ENCODE measurements at regions not wholly inside any gene's neighbourhood (a gene's known extent, or its start where the extent isn't known, plus 50 kb on each side); places are given as distances from the start of the nearest gene placed in this dataset.
"Not testable (repeated sequence)": the region's sequence is repeated elsewhere in the genome, so short reads cannot be mapped to it uniquely, and the experiment has no call there.

GRCh38 chr11:109046284-109046992 is 375.6 kb upstream of the C11orf87 start:
- DNase-seq = no peak

DNA sequence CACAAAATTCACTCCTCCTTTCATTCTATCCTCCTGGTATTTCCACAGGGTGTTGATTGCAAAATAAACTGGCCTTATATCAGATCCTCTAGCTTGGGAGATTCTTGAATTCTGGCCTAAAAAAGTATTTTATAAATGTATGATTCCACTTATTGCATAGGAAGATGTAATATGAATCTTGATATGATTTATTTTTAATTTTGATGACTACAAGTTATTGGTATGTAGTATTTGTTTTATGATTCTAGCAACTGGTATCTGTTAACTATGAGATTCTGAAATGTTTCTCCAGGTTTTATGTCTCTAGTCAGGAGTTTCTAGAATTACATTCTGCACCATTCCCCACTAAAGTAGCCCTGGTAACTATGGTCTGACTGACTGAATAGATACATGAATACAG is 373.9 kb upstream of the C11orf87 start:
- no peak for DNase-seq

DNA sequence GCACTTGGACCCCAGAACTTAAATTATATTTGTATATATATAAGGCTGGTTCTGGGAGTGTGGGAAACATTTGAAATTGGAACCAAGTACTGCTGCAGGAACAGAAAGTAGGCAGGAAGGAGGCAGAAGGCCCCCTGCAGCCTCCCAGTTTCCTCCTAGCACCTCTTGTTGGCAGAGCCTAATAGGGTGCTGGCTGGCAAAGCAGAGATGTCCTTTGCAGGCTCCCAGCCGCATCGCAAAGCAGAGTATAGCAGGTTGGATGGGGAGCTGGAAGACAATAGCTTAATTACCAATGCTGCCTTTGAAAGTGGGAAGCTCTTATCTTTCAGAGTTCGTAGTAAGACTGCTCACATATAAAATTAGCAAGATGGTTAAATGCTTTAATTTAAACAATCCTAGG is 370.8 kb upstream of the C11orf87 start:
- DNase-seq = no peak

- no peak for DNase-seq
Measured at GRCh38 chr11:109059402-109059801, 362.6 kb upstream of the C11orf87 start.

DNA sequence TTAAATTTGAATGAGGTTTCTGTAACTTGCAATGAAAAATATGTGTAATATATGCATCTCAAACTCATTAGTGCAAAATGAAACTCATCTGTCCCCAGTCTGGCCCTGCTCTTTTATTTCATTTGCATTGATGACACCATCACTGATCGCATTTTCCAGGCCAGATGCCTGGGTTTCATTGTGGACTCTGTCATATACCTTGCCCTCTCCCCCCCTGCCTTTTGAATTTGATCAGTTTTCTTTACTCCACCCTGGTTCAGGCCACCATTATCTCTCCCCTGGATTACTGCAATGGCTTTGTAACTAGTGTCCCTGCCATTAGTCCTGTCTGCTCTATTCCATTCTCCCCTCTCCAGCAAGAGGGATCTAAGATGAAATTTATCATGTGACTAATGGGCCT is 360.6 kb upstream of the C11orf87 start:
- DNase-seq = no peak

DNA sequence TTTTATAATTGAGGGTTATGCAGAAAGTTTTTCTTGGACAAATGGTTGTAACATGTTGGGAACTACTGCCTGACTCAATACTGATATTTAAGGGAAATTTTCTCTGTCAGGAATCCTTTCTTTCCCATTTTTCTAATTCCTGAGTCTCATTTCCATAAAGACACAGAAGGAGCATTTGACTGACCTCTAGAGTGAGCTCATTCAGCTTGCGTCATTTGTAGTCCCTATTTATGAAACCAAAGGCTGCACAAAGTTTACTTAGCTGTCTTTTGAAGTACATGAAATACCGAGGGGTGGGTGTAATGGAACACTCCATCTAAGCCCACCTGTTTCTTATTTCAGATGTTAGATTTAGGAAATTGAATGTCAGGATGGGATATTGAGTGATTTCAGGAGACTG is 359.5 kb upstream of the C11orf87 start:
- no peak for DNase-seq

DNA sequence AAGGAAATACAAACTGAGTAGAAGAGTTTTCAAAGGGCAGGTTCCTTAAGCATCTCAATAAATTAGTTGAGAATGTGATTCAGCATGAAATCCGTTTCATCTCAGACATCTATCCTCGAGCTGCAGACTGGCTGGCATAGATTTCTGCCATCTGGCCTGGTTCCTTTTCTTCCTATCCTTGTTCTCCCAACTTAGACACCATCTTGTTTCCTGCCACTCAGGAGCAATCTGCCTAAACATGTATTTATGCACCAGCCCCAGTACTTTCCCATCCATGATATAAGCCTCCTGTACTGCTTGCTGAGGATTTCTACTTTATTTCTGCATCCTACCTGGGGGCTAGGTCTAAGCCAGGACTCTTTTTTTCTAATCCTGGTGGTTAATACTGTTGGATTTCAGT is 359.1 kb upstream of the C11orf87 start:
- no peak for DNase-seq

GRCh38 chr11:109064618-109065311 is 357.2 kb upstream of the C11orf87 start:
- DNase-seq = not testable (repeated sequence)

DNA sequence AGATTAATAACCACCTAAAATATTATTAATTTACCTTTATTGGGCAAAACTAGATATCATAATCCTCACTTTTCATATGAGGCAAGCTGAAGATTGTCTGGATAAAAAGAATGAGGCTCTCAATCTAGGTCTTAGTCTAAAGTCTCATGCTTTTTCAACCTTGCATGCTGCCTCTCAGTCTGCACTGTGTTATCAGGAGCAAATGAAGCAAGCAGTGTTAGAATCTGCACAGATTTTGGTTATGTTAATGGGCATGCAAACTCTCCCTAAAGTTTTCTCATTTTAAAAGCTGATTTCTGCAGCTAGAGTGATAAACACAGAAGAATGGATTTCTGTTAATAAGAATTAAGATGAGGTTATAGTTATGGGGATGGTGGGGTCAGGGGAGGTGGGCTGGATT is 350.7 kb upstream of the C11orf87 start:
- DNase-seq = no peak

- DNase-seq = no peak
Measured at GRCh38 chr11:109071712-109072524, 350.1 kb upstream of the C11orf87 start.

DNA sequence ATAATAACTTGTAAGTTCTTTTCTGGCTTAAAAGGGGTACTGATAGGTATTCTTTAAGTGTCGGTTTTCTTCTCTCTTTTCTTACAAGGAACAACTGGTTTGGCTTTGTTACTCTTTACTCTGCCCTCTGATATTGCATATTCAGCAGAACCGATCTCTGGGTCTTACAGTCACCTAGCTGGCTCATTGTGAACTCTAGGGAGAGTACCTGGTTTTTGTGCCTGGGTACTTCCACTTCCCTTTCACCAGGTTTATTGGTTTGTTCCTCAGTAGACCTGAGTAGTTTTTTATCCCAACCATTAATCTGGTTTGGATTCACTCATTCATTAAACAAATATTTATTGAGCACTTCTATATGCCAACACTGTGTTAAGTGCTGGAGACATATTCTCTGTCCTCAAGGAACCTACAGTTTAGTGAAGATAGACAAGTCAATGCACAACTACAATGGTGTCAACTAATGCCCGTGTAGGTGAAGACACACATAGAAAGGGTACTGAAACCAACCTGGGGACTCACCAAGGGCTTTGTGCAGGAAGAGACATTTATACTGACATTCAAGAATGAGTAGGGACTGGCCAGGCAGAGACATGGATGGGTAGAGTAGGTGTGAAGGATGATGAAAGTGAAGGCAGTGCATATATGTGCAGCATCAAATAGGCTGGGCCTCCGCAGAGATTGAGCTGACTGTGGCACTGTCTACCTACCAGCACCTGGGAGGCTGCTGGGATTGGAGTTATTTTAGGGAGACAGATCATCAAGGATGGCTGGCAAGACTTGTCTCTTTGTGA is 348.8 kb upstream of the C11orf87 start:
- no peak for DNase-seq

DNA sequence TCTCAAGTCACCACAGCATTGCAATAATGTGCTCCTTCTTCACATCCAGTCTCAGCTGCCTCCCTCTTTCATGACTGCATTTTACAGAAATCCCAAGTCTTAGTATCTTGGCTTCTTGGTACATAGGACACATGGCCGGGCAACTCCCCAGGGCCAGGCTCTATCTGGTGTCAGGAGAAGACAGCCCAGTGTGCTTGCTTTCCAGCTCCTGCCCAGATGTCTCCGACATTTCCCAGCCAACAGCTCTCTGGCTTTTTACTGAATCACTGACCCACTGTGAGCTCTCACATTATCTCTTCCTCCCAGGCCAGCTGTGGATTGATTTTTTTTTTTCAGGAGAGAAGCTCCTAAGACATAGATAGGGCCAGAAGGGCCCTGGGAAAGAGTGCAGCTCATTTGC is 346.0 kb upstream of the C11orf87 start:
- no peak for DNase-seq

DNA sequence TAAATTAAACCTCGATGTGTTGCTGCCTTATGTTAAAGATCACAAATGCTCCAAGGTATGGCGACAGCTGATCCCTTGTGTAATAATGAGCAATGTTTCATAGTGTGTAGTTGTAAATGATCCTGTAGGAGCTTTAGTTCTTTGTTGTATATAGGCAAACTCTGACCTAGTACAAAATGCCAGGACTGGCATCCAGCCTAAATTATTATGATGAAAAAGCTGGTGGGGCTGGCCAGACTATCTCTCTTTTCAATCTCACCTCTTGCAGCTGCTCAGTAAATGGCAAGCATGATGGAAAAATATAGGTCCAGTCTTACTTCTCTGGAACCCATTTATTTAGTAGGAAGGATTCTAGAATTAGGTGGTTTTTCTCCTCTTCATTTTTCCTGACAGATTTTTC is 345.1 kb upstream of the C11orf87 start:
- no peak for DNase-seq

DNA sequence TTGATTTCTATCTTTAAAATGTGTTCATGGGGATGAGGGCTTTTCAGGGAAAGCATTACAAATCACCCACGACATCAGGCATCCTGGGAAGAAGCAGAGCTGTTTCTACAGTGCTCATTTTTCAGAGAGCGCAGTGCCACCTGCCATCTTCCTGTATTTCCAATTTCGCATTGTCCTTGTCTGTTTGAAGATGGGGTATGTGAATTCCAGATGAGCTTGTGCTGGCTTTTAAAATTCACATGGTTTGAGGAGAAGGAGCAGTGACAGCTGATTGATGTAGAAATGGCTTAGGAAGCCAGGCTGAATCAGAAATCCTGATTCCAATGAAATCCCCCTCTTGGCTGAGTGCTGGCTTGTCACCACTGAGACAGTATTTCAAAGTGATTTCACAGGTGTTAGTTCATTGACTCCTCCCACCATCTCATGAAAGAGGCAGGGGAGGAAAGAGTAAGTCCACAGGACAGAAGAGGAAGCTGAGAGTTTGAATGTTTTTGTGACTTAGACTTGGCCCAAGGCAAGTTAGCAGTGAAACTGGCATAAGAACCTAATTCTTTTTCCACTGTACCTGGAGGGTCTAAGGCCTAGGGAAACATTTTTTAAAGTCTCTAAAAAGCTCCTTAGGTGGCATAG is 344.6 kb upstream of the C11orf87 start:
- no peak for DNase-seq

DNA sequence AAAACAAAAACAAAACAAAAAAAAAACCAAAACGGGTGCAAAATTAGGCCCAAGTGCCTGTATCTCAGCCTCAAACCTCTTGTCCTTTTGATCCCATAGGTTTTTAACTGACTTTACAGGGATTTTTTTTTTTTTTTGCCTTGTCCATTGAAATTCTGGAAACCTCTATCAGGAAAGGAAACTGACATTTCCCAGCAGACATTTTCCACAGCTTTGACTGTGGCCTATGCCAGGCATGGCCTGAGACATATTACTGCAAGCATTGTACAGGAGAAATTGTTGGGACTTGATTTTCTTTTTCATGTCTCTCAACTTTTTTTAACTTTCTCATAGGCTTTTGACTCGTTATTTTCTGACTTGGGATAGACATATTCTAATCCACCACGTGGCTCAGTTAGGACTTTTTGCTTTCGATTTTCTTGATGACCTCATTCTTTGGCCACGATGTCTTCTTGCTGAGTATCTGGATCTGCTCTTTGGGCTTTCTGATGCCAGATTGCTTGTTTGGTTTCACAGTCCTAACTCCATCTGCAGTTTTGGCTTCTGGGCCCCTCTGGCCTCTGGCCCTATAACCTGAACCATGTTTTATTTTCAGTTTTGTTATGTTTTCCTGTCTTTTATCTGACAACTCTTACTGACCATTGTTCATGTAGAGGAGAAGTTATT is 336.1 kb upstream of the C11orf87 start:
- DNase-seq = no peak

DNA sequence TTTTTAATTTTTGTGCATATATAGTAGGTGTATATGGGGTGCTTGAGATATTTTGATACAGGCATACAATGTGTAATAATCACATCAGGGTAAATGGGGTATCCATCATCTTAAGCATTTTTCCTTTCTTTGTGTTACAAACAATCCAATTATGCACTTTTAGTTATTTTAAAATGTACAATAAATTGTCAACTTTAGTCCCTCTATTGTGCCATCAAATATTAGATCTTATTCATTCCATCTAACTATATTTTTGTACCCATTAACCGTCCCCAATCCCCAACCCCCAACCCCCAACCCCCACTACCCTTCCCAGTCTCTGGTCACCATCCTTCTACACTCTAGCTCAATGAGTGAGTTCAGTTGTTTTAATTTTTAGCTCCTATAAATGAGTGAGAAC is 335.1 kb upstream of the C11orf87 start:
- DNase-seq = no peak

DNA sequence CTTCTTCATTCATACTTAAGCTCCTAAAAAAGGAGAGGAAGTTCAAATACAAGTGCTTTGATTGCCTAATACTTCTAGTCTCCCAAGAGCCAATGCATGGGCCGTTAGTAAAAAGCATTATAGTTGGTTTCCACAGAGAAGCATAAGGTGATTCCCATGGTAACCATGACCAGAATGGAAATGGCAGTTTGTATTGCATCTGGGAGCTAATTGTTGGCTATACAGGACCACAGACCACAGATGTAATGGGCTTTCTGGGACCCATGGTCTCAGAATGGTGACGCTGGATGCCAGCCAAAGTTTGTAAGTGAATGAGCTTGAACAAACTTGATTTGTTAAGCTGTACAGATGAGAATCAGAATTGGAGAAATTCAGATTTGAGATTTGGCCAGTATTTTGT is 333.9 kb upstream of the C11orf87 start:
- DNase-seq = no peak

DNA sequence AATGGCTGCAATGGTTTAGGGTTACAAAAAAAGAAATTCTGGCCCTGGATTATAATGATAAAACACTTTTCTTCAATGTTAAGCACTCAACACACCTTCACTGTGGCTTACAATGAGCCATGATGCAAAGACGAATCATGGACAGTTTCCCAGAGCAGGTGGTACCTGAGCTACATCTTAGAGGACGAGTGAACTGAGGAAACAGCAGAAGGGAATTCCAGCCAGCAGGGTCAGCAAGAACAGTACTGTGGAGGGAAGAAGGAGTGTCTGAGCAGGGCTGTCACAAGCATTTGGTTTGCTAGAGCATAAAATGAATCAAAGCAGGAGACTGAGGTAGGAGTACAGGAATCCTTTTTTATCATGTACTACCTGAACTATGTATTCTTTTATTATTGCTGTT is 332.8 kb upstream of the C11orf87 start:
- no peak for DNase-seq

DNA sequence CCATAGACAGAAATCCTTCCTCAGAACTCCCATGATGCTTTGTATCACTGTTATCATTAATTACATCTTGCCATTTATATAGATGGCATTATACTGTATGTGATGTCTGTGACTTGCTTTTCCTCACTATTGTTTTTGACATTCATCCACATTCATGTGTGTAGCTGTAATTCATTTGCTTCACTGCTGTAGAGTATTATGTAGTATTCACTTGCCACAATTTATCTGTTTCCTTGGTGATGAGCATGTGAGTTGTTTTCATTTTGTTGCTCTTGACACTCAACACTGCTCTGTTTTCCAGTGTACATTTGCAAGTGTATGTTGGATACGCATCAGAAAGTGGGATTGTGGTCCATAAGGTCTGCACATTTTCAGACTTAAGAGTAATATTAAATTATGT is 328.6 kb upstream of the C11orf87 start:
- no peak for DNase-seq

GRCh38 chr11:109096266-109096665 is 325.7 kb upstream of the C11orf87 start:
- DNase-seq = no peak

- no peak for DNase-seq
Measured at GRCh38 chr11:109106151-109106906, 315.7 kb upstream of the C11orf87 start.

Data from NCI-H2081 treated with DMSO at 0.1 percent for 48 hours (cell line).